GM10248 (cell line): ENCODE measurements at regions not wholly inside any gene's neighbourhood (a gene's known extent, or its start where the extent isn't known, plus 50 kb on each side); places are given as distances from the start of the nearest gene placed in this dataset.

Experiments used
- CTCF ChIA-PET: fragments of 300-600 bp; sonication (Branson Sonifier 250); formaldehyde crosslinking; extraction: SDS; loops from one replicate; lab custom pipeline; 2021; ENCODE audit warnings: antibody characterized with exemption; lab: Yijun Ruan, JAX
- POLR2A ChIA-PET: fragments of 350-650 bp; sonication (Branson Sonifier 250); formaldehyde crosslinking; extraction: SDS; loops from one replicate; lab custom pipeline; 2020; ENCODE audit warnings: antibody characterized with exemption; lab: Yijun Ruan, JAX
- DNase-seq: peaks from one replicate; pipeline ENCODE4 v3.0.0; 2012; ENCODE audit errors: extremely low spot score
- TF ChIP-seq, protein P1 (sequence below): IDR thresholded peaks from 2 replicates; pipeline ENCODE4 v1.5.1; 2012; ENCODE audit warnings: mild to moderate bottlenecking, low read depth; ENCODE audit errors: extremely low read depth, missing control alignments, control extremely low read depth

DNA sequence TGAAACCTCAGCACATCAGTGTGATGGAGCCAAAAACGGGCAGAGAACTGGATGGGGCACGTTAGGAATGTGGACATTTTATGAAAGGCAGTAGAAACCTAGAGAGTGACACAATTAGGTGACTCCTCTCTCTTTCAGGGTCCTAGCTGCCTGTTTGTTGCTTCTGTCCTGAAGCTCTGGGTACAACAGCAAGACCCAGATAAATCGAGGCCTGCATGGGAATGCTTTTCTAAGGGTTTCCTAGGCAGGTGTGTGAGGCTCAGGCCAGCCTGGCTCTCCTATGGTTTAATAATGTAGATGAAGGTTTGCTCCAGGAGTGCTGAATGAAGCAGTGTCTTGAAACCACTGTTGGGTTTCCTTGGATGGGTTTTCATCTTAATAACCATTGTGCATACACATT is 517.1 kb upstream of the RAB6C start:
- DNase-seq, result no peak

DNA sequence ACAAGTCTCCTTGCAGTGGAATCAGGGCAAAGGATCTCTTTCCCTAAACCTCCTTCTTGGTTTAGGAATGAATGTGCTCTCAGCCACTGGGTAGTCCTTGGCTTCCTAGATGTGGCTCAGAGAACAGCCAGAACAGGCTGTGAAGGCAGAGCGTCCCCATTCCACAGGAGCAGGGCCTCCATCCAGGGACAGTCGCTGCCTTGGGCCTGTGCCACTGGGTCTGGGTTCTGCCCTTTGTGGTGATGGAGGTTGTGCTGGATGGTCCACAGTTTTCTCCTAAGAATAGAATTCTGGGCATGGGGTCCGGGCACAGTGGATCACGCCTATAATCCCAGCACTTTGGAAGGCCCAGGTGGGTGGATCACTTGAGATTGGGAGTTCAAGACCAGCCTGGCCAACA is 516.5 kb upstream of the RAB6C start:
- ChIA-PET CTCF (no interaction called here), POLR2A (no interaction called here)
- TF ChIP-seq, protein P1, sequence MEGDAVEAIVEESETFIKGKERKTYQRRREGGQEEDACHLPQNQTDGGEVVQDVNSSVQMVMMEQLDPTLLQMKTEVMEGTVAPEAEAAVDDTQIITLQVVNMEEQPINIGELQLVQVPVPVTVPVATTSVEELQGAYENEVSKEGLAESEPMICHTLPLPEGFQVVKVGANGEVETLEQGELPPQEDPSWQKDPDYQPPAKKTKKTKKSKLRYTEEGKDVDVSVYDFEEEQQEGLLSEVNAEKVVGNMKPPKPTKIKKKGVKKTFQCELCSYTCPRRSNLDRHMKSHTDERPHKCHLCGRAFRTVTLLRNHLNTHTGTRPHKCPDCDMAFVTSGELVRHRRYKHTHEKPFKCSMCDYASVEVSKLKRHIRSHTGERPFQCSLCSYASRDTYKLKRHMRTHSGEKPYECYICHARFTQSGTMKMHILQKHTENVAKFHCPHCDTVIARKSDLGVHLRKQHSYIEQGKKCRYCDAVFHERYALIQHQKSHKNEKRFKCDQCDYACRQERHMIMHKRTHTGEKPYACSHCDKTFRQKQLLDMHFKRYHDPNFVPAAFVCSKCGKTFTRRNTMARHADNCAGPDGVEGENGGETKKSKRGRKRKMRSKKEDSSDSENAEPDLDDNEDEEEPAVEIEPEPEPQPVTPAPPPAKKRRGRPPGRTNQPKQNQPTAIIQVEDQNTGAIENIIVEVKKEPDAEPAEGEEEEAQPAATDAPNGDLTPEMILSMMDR, result no peak
- no peak for DNase-seq

More for the DNA sequence above, 517.1 kb upstream of the RAB6C start:
- TF ChIP-seq, protein P1, result no peak
- CTCF ChIA-PET, result no interaction called here
- POLR2A ChIA-PET, result no interaction called here

GRCh38 chr2:129464036-129464435 is 515.4 kb upstream of the RAB6C start:
- CTCF ChIA-PET, result no interaction called here
- TF ChIP-seq, protein P1, result no peak
- no peak for DNase-seq
- POLR2A ChIA-PET, result no interaction called here

- DNase-seq, result no peak
- TF ChIP-seq, protein P1, result no peak
- POLR2A ChIA-PET, result no interaction called here
- CTCF ChIA-PET, result no interaction called here
Measured at GRCh38 chr2:129464631-129465030, 514.8 kb upstream of the RAB6C start.

DNA sequence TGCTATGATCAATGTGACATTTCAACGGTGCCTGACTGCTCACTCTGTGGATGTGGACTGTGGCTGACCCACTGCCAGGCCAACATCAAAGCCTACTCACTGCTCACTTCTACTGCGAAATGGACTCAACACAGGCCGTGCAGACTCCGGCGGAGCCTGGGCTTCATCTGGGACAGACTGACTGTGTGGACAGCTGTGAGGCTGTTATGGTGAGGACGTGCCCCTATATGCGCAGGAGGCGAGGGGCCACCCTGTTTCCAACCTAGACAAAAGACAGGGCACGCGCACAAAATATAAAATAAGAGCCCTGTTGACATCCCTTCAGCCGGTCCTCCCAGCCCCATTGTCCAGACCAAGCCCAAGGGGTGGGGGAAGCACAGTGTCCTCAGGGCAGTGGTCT is 514.4 kb upstream of the RAB6C start:
- TF ChIP-seq, protein P1, result no peak
- ChIA-PET CTCF (no interaction called here), POLR2A (no interaction called here)
- no peak for DNase-seq

- TF ChIP-seq, protein P1, result no peak
- CTCF ChIA-PET, result no interaction called here
- POLR2A ChIA-PET, result no interaction called here
- DNase-seq, result no peak
Measured at GRCh38 chr2:129466389-129466788, 513.1 kb upstream of the RAB6C start.

- ChIA-PET POLR2A (no interaction called here), CTCF (interaction anchor here (1.5 kb wide), 1 partner anchor 30 kb away, joined by 5 read pairs; no protein-coding TSS in a partner anchor)
- TF ChIP-seq, protein P1, result no peak
- no peak for DNase-seq
Measured at GRCh38 chr2:129467012-129467779, 512.3 kb upstream of the RAB6C start.
